ENCODE measurements at regions not wholly inside any gene's neighbourhood (a gene's known extent, or its start where the extent isn't known, plus 50 kb on each side); places are given as distances from the start of the nearest gene placed in this dataset.

DNA sequence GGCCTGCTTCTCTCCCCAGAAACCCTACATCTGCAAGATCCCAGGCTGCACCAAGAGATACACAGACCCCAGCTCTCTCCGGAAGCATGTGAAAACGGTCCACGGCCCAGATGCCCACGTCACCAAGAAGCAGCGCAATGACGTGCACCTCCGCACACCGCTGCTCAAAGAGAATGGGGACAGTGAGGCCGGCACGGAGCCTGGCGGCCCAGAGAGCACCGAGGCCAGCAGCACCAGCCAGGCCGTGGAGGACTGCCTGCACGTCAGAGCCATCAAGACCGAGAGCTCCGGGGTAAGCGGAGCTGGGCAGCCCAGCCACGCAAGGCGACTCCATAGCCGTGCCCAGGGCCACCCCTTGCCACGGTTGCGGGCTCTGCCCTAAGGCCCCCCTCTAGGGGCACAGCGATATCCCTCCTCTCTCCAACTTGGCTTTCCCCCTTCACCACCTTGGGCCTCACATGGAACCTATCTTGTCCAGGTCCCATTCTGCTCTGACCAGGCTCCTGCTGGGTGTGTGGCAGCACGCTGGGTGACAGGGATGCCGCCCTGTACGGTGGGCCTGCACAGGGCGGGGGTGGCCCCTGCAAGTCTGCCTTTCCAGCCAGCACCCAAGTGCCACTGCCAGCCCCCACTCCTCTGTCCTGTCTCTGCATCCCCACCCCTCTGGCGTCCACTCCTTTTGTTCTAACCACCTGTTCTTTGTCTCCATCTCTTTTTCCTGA lies 248.9 kb downstream of the GLI2 start:
- Histone ChIP-seq H3K4me3 (no peak overlapping the region), H3K4me1 (no peaks in the 10 kb centered on the region), H3K4me2 (no peak overlapping the region), H3K9me3 (no peaks in the 10 kb centered on the region), H3K27ac (no peak overlapping the region)
- ChIA-PET POLR2A (no interaction called here), CTCF (interaction anchor here (1.1 to 1.2 kb wide), 2 partner anchors 289 to 304 kb away, joined by 3 to 4 read pairs; no protein-coding TSS in a partner anchor)
- ATAC-seq = no peak
- no peak for FAIRE-seq
- DNase-seq (ENCODE audit: low read depth in 1 of 2, low spot score in 1 of 2) = no peak
- WGBS (ENCODE audit: missing lambda C conversion rate) = 95% methylated on average over 25 of the region's 28 CpGs
- TF ChIP-seq, protein P1, sequence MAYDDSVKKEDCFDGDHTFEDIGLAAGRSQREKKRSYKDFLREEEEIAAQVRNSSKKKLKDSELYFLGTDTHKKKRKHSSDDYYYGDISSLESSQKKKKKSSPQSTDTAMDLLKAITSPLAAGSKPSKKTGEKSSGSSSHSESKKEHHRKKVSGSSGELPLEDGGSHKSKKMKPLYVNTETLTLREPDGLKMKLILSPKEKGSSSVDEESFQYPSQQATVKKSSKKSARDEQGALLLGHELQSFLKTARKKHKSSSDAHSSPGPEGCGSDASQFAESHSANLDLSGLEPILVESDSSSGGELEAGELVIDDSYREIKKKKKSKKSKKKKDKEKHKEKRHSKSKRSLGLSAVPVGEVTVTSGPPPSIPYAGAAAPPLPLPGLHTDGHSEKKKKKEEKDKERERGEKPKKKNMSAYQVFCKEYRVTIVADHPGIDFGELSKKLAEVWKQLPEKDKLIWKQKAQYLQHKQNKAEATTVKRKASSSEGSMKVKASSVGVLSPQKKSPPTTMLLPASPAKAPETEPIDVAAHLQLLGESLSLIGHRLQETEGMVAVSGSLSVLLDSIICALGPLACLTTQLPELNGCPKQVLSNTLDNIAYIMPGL (CRISPR knock-in tag; IDR thresholded peaks at IDR 0.05; ENCODE audit: borderline replicate concordance) = no peak
- TF ChIP-seq EHF (CRISPR knock-in tag; IDR thresholded peaks at IDR 0.05) (no peak), CBX8 (IDR thresholded peaks at IDR 0.05) (no peak), RARB (CRISPR knock-in tag; IDR thresholded peaks at IDR 0.05) (no peak), KDM1A (IDR thresholded peaks at IDR 0.05; ENCODE audit: low read depth) (no peak), ZNF302 (CRISPR knock-in tag; IDR thresholded peaks at IDR 0.05) (no peak), KDM5A (IDR thresholded peaks at IDR 0.05) (no peak), JUNB (IDR thresholded peaks at IDR 0.05) (no peak), SREBF2 (IDR thresholded peaks at IDR 0.05) (no peak), RAD21 (conservative IDR thresholded peaks at IDR 0.05 in 1 of 2, IDR thresholded peaks at IDR 0.05 in 1 of 2) (no peak), ESRRA (IDR thresholded peaks at IDR 0.05; ENCODE audit: borderline replicate concordance, low read length) (no peak), CHD2 (IDR thresholded peaks at IDR 0.05; ENCODE audit: low read length, partially characterized antibody) (no peak)

DNA sequence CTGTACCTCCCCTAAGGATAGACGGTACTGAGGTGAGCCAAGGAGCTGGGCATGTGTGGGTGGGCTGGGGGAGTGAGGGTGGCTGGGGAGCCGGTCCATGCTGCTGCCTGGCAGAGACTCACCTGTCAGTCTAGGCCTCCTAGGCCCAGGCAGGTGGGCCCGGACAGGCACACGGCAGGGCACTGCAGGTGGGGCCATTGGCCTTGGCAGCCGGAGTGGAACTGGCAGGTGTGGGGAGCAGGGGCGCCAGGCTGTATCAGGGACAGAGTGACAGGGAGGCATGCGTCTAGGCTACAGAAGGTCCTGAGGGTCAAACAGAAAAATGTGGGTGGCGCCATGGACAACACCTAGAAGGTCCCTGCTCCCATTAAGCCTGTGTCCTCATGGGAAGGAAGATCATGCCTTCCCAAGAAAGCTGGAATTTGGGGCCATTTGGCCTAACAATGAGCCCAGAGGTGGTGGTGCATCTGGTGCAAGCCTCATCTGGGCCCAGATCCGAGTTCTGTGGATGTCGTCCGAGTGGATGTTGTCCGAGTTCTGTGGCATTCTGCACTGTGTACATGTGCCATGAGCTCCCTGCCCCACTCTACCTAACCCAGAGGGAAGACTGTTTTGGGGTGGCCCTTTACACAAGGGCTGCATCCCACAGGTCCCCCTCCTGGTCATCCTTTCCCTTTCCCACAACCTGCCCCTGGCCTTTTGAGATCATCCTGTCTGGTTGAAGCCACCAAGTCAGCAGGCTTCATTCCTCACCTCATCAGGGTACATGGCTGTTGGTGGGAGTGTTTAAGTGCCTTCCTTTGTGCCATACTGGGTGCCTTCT lies 249.7 kb downstream of the GLI2 start:
- no peak for DNase-seq (ENCODE audit: low read depth in 1 of 2, low spot score in 1 of 2)
- H3K4me2 ChIP-seq = no peak overlapping the region
- ATAC-seq = no peak
- TF ChIP-seq FOSL2 (IDR thresholded peaks at IDR 0.05) (no peak), FOSL2 (CRISPR knock-in tag; IDR thresholded peaks at IDR 0.05) (no peak), JUNB (IDR thresholded peaks at IDR 0.05) (no peak), POLR2AphosphoS2 (conservative IDR thresholded peaks at IDR 0.05; ENCODE audit: low read length) (no peak), BHLHE40 (IDR thresholded peaks at IDR 0.05; ENCODE audit: low read depth, low read length) (no peak)
- TF ChIP-seq, protein P2, sequence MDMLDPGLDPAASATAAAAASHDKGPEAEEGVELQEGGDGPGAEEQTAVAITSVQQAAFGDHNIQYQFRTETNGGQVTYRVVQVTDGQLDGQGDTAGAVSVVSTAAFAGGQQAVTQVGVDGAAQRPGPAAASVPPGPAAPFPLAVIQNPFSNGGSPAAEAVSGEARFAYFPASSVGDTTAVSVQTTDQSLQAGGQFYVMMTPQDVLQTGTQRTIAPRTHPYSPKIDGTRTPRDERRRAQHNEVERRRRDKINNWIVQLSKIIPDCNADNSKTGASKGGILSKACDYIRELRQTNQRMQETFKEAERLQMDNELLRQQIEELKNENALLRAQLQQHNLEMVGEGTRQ (IDR thresholded peaks at IDR 0.05) = no peak
- TF ChIP-seq, protein P3, sequence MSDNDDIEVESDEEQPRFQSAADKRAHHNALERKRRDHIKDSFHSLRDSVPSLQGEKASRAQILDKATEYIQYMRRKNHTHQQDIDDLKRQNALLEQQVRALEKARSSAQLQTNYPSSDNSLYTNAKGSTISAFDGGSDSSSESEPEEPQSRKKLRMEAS (IDR thresholded peaks at IDR 0.05) = no peak
- ChIA-PET POLR2A (no interaction called here), CTCF (interaction anchor here (1.2 kb wide), 1 partner anchor 305 kb away, joined by 3 read pairs; no protein-coding TSS in a partner anchor)
- H3K9me3 ChIP-seq = no peaks in the 10 kb centered on the region
- H3K4me1 ChIP-seq = no peaks in the 10 kb centered on the region
- 92% methylated on average over 9 of the region's 12 CpGs for WGBS (ENCODE audit: missing lambda C conversion rate)
- H3K4me3 ChIP-seq = no peak overlapping the region
- no peak overlapping the region for H3K27ac ChIP-seq
- FAIRE-seq = no peak

DNA sequence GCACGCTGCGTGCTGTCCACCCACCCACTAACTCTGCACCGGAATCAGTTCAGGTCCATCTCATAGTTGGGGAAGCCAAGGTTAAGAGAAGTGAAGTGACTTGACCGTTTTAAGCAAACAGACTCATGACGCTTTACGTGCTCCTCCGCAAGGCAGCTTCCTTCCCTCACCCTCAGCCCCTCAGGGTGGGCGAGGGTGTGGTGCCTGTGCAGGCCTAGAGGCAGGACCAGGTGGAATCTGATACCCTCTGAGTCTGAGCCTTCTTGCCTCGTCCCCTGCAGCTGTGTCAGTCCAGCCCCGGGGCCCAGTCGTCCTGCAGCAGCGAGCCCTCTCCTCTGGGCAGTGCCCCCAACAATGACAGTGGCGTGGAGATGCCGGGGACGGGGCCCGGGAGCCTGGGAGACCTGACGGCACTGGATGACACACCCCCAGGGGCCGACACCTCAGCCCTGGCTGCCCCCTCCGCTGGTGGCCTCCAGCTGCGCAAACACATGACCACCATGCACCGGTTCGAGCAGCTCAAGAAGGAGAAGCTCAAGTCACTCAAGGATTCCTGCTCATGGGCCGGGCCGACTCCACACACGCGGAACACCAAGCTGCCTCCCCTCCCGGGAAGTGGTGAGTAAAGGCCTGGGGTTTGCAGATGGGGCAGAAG lies 250.5 kb downstream of the GLI2 start:
- no peak for DNase-seq (ENCODE audit: low read depth in 1 of 2, low spot score in 1 of 2)
- WGBS (ENCODE audit: missing lambda C conversion rate) = 95% methylated on average over 16 of the region's 27 CpGs
- H3K4me2 ChIP-seq = no peak overlapping the region
- ChIA-PET POLR2A (no interaction called here), CTCF (interaction anchor here (1.2 kb wide), 1 partner anchor 305 kb away, joined by 3 read pairs; no protein-coding TSS in a partner anchor)
- no peak for ATAC-seq
- FAIRE-seq = no peak
- H3K27ac ChIP-seq = no peak overlapping the region
- H3K9me3 ChIP-seq = no peaks in the 10 kb centered on the region
- no peaks in the 10 kb centered on the region for H3K4me1 ChIP-seq
- no peak overlapping the region for H3K4me3 ChIP-seq
- TF ChIP-seq PHF8 (IDR thresholded peaks at IDR 0.05; ENCODE audit: borderline replicate concordance, low read depth) = no peak
- TF ChIP-seq RCOR1 (IDR thresholded peaks at IDR 0.05; ENCODE audit: low read depth, low read length) = no peak
- TF ChIP-seq, protein P4, sequence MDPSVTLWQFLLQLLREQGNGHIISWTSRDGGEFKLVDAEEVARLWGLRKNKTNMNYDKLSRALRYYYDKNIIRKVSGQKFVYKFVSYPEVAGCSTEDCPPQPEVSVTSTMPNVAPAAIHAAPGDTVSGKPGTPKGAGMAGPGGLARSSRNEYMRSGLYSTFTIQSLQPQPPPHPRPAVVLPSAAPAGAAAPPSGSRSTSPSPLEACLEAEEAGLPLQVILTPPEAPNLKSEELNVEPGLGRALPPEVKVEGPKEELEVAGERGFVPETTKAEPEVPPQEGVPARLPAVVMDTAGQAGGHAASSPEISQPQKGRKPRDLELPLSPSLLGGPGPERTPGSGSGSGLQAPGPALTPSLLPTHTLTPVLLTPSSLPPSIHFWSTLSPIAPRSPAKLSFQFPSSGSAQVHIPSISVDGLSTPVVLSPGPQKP (IDR thresholded peaks at IDR 0.05; ENCODE audit: low read depth, low read length) = no peak
- TF ChIP-seq HOXB5 (CRISPR knock-in tag; IDR thresholded peaks at IDR 0.05) = no peak
- TF ChIP-seq, protein P5, sequence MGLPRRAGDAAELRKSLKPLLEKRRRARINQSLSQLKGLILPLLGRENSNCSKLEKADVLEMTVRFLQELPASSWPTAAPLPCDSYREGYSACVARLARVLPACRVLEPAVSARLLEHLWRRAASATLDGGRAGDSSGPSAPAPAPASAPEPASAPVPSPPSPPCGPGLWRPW (IDR thresholded peaks at IDR 0.05) = no peak
- TF ChIP-seq KDM1A (IDR thresholded peaks at IDR 0.05; ENCODE audit: low read depth) = no peak
- no peak for TF ChIP-seq ZC3H11A (IDR thresholded peaks at IDR 0.05)
- no peak for TF ChIP-seq MAZ (IDR thresholded peaks at IDR 0.05; ENCODE audit: borderline replicate concordance, low read depth, low read length)
- no peak for TF ChIP-seq HOXB13 (CRISPR knock-in tag; IDR thresholded peaks at IDR 0.05; ENCODE audit: low read depth)
- TF ChIP-seq, protein P1 (CRISPR knock-in tag; IDR thresholded peaks at IDR 0.05; ENCODE audit: borderline replicate concordance) = no peak
- no peak for TF ChIP-seq EHF (CRISPR knock-in tag; IDR thresholded peaks at IDR 0.05)
